ENCODE measurements at regions not wholly inside any gene's neighbourhood (a gene's known extent, or its start where the extent isn't known, plus 50 kb on each side); places are given as distances from the start of the nearest gene placed in this dataset.

DNA sequence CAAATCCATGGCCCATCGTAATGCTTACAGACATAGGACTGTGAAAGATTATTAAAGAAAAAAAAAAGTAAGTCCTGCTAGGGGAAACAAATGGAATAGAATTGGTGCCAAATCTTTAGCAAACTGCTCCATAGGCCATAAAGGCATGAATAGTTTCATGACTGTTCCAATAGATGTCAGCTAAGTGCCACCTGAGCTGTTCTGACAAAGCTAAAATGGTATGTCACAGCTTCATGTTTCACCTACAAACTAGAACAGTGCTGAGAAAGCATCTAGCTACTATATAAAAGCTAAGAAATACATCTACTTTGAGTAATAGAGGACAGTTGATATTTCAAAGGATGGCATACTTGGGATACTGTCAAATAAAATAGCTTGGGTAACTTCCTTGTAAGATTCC, 771.6 kb upstream of the CA10 start:
- TF ChIP-seq, protein P1, sequence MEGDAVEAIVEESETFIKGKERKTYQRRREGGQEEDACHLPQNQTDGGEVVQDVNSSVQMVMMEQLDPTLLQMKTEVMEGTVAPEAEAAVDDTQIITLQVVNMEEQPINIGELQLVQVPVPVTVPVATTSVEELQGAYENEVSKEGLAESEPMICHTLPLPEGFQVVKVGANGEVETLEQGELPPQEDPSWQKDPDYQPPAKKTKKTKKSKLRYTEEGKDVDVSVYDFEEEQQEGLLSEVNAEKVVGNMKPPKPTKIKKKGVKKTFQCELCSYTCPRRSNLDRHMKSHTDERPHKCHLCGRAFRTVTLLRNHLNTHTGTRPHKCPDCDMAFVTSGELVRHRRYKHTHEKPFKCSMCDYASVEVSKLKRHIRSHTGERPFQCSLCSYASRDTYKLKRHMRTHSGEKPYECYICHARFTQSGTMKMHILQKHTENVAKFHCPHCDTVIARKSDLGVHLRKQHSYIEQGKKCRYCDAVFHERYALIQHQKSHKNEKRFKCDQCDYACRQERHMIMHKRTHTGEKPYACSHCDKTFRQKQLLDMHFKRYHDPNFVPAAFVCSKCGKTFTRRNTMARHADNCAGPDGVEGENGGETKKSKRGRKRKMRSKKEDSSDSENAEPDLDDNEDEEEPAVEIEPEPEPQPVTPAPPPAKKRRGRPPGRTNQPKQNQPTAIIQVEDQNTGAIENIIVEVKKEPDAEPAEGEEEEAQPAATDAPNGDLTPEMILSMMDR (IDR thresholded peaks at IDR 0.05): no peak
- TF ChIP-seq POLR2A (IDR thresholded peaks at IDR 0.05): no peak

All from vagina (tissue), 2 donors.